PC-9 (cell line): ENCODE measurements at regions not wholly inside any gene's neighbourhood (a gene's known extent, or its start where the extent isn't known, plus 50 kb on each side); places are given as distances from the start of the nearest gene placed in this dataset.

Experiments
- BruUV-seq: library from RNA; stranded (reverse); fragments of 400-500 nt; replicated peaks from 2 replicates; lab custom pipeline; 2021; lab: Mats Ljungman, UMichigan
- CTCF ChIA-PET: fragments of 300-600 bp; sonication (Branson Sonifier 250); formaldehyde crosslinking; loops from one replicate; lab custom pipeline; 2022; ENCODE audit warnings: antibody characterized with exemption; lab: Charles Lee
- POLR2A ChIA-PET: fragments of 300-600 bp; sonication (Branson Sonifier 250); formaldehyde crosslinking; loops from one replicate; lab custom pipeline; 2022; ENCODE audit warnings: antibody characterized with exemption; ENCODE audit not compliant: unreplicated experiment; lab: Charles Lee
- DNase-seq, 2 experiments: peaks; one replicate each; pipeline versions ENCODE4 v3.0.0 to v3.0.0-alpha.2; 2015 to 2022; ENCODE audit warnings: mixed read lengths in 1 of 2
- H2AFZ ChIP-seq: fragments of 200-600 bp; sonication (generic); 2 replicates; pipeline ENCODE4 v1.8.1; 2017; ENCODE audit warnings: antibody characterized with exemption
- H3F3A ChIP-seq: fragments of 200-600 bp; sonication (generic); 2 replicates; pipeline ENCODE4 v1.8.1; 2017; ENCODE audit warnings: antibody characterized with exemption, mild to moderate bottlenecking, low read depth; ENCODE audit not compliant: insufficient read depth
- H3K27ac ChIP-seq: fragments of 200-600 bp; sonication (generic); 2 replicates; pipeline ENCODE4 v1.6.1; 2016; ENCODE audit warnings: mixed run types
- H3K27me3 ChIP-seq: fragments of 200-600 bp; sonication (generic); 2 replicates; pipeline ENCODE4 v1.6.1; 2016; ENCODE audit warnings: low read depth, mixed run types; ENCODE audit not compliant: insufficient read depth
- H3K36me3 ChIP-seq: fragments of 200-600 bp; sonication (generic); 2 replicates; pipeline ENCODE4 v1.6.1; 2016; ENCODE audit warnings: low read depth, mixed run types
- H3K4me1 ChIP-seq: fragments of 200-600 bp; sonication (generic); replicated peaks from 2 replicates; pipeline ENCODE4 v1.6.1; 2016; ENCODE audit warnings: mixed run types; ENCODE audit not compliant: insufficient read depth
- H3K4me2 ChIP-seq: fragments of 200-600 bp; sonication (generic); 2 replicates; pipeline ENCODE4 v1.6.1; 2017; ENCODE audit warnings: mixed run types
- H3K4me3 ChIP-seq: fragments of 200-600 bp; sonication (generic); 2 replicates; pipeline ENCODE4 v1.6.1; 2016; ENCODE audit warnings: mixed run types
- H3K79me2 ChIP-seq: fragments of 200-600 bp; sonication (generic); 2 replicates; pipeline ENCODE4 v1.6.1; 2017; ENCODE audit warnings: low read depth, mixed run types
- H3K9me2 ChIP-seq: fragments of 200-600 bp; sonication (generic); 2 replicates; pipeline ENCODE4 v1.8.1; 2017; ENCODE audit warnings: mild to moderate bottlenecking; ENCODE audit not compliant: insufficient read depth
- H3K9me3 ChIP-seq: fragments of 200-600 bp; sonication (generic); 2 replicates; pipeline ENCODE4 v1.8.1; 2016; ENCODE audit warnings: low read depth; ENCODE audit not compliant: insufficient read depth
- H4K20me1 ChIP-seq: fragments of 200-600 bp; sonication (generic); 2 replicates; pipeline ENCODE4 v1.8.1; 2017; ENCODE audit not compliant: insufficient read depth
- EZH2 ChIP-seq: fragments of 200-600 bp; sonication (generic); IDR thresholded peaks from 2 replicates; pipeline ENCODE4 v1.8.0; 2017; ENCODE audit warnings: antibody characterized with exemption, low read depth
- intact Hi-C: fragments of 100-400 bp; cut with micrococcal nuclease; formaldehyde crosslinking; loops from one replicate; pipeline ENCODE4 v1.10.0; 2022; ENCODE audit not compliant: unreplicated experiment
- TF ChIP-seq, protein P1 (sequence below): fragments of 200-600 bp; sonication (generic); conservative IDR thresholded peaks from 2 replicates; pipeline ENCODE4 v1.6.1; 2017; ENCODE audit warnings: mixed run types, antibody characterized with exemption, mild to moderate bottlenecking, moderate library complexity

- Histone ChIP-seq H3K9me3 (no peaks in the 10 kb centered on the region), H3K9me2 (no peaks in the 10 kb centered on the region), H3K27ac (no peak overlapping the region), H2AFZ (no peak overlapping the region), H3F3A (no peaks in the 10 kb centered on the region), H3K27me3 (no peaks in the 10 kb centered on the region), H4K20me1 (no peaks in the 10 kb centered on the region), H3K79me2 (no peaks in the 10 kb centered on the region), H3K4me1 (no peaks in the 10 kb centered on the region), H3K4me3 (no peak overlapping the region), H3K4me2 (no peak overlapping the region), H3K36me3 (no peaks in the 10 kb centered on the region)
- DNase-seq: no peak
- no peak for TF ChIP-seq EZH2
- TF ChIP-seq, protein P1, sequence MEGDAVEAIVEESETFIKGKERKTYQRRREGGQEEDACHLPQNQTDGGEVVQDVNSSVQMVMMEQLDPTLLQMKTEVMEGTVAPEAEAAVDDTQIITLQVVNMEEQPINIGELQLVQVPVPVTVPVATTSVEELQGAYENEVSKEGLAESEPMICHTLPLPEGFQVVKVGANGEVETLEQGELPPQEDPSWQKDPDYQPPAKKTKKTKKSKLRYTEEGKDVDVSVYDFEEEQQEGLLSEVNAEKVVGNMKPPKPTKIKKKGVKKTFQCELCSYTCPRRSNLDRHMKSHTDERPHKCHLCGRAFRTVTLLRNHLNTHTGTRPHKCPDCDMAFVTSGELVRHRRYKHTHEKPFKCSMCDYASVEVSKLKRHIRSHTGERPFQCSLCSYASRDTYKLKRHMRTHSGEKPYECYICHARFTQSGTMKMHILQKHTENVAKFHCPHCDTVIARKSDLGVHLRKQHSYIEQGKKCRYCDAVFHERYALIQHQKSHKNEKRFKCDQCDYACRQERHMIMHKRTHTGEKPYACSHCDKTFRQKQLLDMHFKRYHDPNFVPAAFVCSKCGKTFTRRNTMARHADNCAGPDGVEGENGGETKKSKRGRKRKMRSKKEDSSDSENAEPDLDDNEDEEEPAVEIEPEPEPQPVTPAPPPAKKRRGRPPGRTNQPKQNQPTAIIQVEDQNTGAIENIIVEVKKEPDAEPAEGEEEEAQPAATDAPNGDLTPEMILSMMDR: no peak
- BruUV-seq: no TSS peak
- CTCF ChIA-PET: no interaction called here
- POLR2A ChIA-PET: no interaction called here
- intact Hi-C loops: no loop called here
Observed at GRCh38 chr10:121091961-121092719, 241.0 kb downstream of the WDR11 start.

DNA sequence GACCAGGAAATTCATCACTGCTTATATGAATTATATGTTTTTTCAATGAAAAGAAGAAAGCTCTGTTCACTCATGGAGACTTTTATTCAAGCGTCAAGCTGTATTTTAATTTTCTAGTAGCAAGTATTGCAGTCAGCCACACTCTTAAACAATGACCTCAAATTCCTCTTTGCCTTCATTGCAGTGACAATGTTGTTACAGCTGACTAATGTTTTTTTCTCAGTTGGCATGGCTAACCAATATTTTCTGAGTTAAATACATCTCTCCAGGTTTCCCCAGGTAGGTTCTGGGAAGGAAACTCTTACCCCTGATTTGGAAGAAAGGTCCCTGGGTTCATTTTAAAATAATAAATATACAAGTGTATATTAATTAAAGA lies 241.5 kb downstream of the WDR11 start:
- BruUV-seq: no TSS peak
- CTCF ChIA-PET: no interaction called here
- Histone ChIP-seq H3K27ac (no peak overlapping the region), H3K79me2 (no peaks in the 10 kb centered on the region), H3K9me2 (no peaks in the 10 kb centered on the region), H2AFZ (no peak overlapping the region), H3K36me3 (no peaks in the 10 kb centered on the region), H4K20me1 (no peaks in the 10 kb centered on the region), H3K4me3 (no peak overlapping the region), H3K4me2 (no peak overlapping the region), H3K27me3 (no peaks in the 10 kb centered on the region), H3K9me3 (no peaks in the 10 kb centered on the region), H3K4me1 (no peaks in the 10 kb centered on the region), H3F3A (no peaks in the 10 kb centered on the region)
- POLR2A ChIA-PET: no interaction called here
- intact Hi-C loops: no loop called here
- no peak for DNase-seq
- TF ChIP-seq, protein P1: no peak
- TF ChIP-seq EZH2: no peak

- intact Hi-C loops: no loop called here
- H3K27me3 ChIP-seq: no peaks in the 10 kb centered on the region
- ChIA-PET POLR2A (no interaction called here), CTCF (no interaction called here)
- BruUV-seq: no TSS peak
- H3F3A ChIP-seq: no peaks in the 10 kb centered on the region
- H3K9me3 ChIP-seq: no peaks in the 10 kb centered on the region
- H4K20me1 ChIP-seq: no peaks in the 10 kb centered on the region
- H3K36me3 ChIP-seq: no peaks in the 10 kb centered on the region
- H3K9me2 ChIP-seq: no peaks in the 10 kb centered on the region
- no peaks in the 10 kb centered on the region for H3K79me2 ChIP-seq
- no peak overlapping the region for H3K4me3 ChIP-seq
- DNase-seq: no peak
- H2AFZ ChIP-seq: no peak overlapping the region
- H3K27ac ChIP-seq: no peak overlapping the region
- TF ChIP-seq EZH2: no peak
- TF ChIP-seq, protein P1: no peak
- H3K4me2 ChIP-seq: no peak overlapping the region
- H3K4me1 ChIP-seq: no peaks in the 10 kb centered on the region
Observed at GRCh38 chr10:121096617-121097431, 245.7 kb downstream of the WDR11 start.
